CD4-positive, alpha-beta T cell treated with Interferon gamma for 1 hour (primary cell): ENCODE measurements at regions not wholly inside any gene's neighbourhood (a gene's known extent, or its start where the extent isn't known, plus 50 kb on each side); places are given as distances from the start of the nearest gene placed in this dataset.

Source experiments
- DNase-seq: peaks from one replicate; pipeline ENCODE4 v3.0.0-alpha.2; 2020

- DNase-seq: no peak
Observed at GRCh38 chr9:107213080-107213479, 70.0 kb upstream of the RAD23B start.

- peak; percentile 6 for DNase-seq
Observed at GRCh38 chr9:107213561-107214028, 69.5 kb upstream of the RAD23B start.

- no peak for DNase-seq
Observed at GRCh38 chr9:107214381-107214780, 68.7 kb upstream of the RAD23B start.

DNA sequence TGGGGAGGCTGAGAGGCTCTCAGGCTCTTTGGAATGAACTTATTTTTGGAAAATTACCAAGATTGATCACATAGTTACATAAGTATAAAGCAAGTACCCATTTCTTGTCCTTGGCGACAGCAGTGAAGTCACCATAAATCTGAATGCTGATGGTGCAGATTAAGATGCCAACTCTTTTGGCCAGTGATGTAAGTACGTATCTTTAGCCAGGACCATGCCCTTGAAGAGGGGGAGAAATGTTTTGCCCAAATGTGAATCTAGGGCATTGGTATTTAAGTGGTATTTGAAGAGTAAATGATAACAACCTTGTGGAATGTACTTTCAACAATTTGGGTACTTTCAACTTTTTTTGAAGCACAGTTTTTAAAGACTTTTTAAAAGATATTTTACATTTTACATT lies 68.2 kb upstream of the RAD23B start:
- DNase-seq: no peak

DNA sequence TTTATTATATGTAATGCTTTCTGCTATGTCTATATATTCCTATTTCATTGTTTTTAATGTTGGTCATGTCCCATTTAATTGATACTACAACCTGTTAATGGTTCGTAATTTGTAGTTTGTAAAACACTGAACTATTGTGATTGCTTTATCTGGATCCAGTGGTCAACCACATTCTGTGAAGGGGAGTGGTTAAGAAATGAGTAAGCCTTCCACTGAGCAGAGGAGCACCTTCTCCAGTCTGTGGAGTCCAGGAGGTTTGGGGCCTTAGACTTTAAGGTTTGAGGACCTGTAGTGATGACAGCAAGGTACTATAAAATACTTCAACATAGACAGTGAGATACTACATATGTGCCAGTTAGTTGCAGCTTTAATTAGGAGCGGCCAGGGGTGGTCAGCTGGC lies 67.7 kb upstream of the RAD23B start:
- no peak for DNase-seq

DNA sequence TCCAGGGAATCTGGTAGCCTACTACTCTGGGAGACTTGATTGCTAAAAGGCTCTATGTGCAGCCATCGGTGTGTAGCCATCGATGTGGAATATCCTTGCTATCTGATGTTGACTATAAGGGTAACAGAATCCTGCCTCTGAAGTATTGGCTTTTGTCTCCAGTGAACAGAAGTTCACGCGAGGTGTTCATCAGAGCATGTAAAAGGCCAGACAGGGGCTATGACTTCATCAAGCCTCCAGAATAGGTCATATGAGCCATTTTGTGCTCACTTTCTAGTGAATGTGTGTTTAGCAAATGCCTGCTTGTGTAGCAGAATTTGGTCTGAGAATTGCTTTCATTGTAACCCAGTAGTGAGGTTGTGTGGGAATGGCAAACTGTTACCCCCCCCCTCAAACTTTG lies 66.8 kb upstream of the RAD23B start:
- no peak for DNase-seq

DNA sequence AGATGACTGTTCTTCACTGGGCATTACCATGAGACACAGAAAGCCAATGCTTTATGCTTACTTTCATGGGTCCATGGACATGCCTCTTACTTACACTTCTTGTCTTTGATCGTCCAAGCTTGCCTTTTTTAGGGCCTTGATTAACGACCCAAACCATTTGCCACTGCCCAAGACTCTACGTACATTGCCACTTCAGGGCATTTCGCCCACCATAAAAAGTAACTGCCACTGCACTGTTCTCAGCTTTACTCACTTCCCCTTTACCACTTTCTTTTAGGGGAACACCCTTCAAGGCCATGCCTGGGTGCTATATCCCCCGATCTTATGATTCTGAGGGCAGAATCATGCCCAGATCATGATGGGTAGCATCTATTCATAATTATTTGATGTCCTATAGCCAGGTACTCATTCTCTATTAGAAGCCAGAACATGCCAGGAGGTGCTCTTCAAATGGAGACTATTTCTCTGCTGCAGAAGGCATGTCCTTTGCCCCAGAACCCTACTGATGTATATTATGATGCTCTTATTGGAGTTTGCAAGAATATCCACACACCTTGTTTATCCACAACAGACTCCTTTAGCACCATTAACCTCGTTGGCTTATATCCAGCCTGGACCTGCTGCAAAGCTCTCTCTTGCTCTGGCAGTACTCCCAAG lies 64.1 kb upstream of the RAD23B start:
- DNase-seq: no peak

- no peak for DNase-seq
Observed at GRCh38 chr9:107219486-107220077, 63.5 kb upstream of the RAD23B start.

GRCh38 chr9:107221321-107221720 lies 61.8 kb upstream of the RAD23B start:
- no peak for DNase-seq

DNA sequence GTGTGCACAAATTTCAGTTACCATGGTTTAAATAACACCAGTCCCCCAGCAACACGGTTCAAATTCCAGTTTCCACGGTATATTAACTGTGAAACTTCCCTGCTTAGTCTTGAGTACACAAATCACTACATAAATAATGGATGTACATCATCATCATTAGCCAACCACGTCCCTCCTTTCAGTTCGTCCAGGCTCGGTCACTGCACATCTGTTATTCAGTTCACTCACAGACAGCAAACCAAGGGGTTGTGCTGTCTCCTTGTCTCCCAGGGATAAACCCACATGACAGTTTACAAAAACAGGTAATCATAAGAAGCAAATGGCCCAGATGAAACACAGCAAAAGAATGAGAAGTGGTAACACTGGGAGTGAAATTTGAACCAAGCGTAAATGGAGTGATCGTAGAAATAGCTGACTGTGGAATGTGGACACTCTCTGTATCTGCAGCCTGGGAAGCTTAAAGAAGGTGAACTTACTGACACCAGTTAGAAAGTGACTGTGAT lies 61.0 kb upstream of the RAD23B start:
- no peak for DNase-seq

GRCh38 chr9:107223381-107223780 lies 59.7 kb upstream of the RAD23B start:
- no peak for DNase-seq

- DNase-seq: no peak
Observed at GRCh38 chr9:107224252-107224651, 58.8 kb upstream of the RAD23B start.

DNA sequence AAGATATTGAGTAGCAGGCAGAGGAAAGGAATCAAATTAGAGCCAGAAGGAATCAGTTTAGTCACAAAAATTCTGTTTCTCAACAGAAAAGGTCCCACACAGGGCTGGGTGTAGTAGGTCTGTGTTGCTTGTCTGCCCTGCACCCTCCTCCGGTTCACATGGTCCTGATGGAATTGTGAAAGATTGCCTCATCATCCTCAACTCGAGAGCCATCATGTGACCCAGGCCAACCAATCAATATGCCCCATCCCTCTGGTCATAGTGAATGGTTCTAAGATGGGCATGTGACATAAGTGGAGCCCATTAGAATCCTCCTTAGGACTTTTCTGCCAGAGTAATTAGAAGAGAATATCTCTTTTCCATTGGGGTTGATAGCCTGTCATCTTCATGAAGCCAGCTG lies 56.7 kb upstream of the RAD23B start:
- no peak for DNase-seq

DNA sequence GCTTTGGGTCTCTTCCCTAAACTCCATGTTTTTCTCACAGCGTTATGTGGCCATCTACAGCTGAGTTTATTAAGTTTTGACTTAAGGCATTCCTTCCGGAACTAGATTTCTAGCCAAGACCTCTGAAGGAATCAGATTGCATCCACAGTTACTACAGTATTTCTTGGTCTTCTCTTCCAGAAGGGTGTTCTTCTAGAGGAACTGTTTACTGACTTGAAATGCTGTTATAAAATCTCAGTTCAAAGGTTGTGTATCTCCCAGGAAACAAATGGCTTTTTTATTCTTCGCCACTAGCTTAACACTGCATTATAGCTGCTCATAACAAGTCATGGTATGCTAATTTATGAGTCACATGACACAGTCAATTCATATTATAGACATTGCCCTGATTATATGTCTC lies 55.3 kb upstream of the RAD23B start:
- no peak for DNase-seq

GRCh38 chr9:107228496-107229039 lies 54.5 kb upstream of the RAD23B start:
- no peak for DNase-seq

GRCh38 chr9:107229241-107229741 lies 53.8 kb upstream of the RAD23B start:
- DNase-seq: no peak
